Posterior cingulate gyrus (tissue), 11 donors: ENCODE measurements at regions not wholly inside any gene's neighbourhood (a gene's known extent, or its start where the extent isn't known, plus 50 kb on each side); places are given as distances from the start of the nearest gene placed in this dataset.
"Not testable (repeated sequence)": the region's sequence is repeated elsewhere in the genome, so short reads cannot be mapped to it uniquely, and the experiment has no call there.

Source experiments
- DNase-seq, 10 donors: peaks; one replicate each; pipeline versions ENCODE4 v3.0.0 to v3.0.0-alpha.2; 2020 to 2021; ENCODE audit warnings: mixed read lengths in 3 of 10
- intact Hi-C: fragments of 100-400 bp; cut with DNase I; formaldehyde crosslinking; loops from one replicate; pipeline ENCODE4 v1.15.1; 2023

DNA sequence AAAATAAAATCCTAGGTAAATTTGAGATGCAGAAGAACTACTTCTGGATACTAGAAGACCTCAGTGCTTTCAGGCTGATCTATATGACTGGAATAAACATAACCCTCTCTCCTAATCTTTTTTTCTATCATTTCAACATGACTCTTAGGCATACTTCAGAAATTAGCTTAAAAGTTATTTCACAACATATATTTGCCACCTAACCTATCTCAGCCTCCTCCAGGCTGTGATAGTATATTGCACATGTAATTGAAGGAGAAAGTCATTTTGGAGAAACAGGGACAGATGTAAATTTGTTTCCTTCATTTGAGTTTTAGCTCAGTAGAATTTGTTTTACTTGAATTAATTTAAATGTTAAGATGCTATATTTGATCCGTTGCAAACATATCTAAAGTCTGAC lies 1932.3 kb upstream of the CDH6 start:
- intact Hi-C loops, result no loop called here
- no peak for DNase-seq

DNA sequence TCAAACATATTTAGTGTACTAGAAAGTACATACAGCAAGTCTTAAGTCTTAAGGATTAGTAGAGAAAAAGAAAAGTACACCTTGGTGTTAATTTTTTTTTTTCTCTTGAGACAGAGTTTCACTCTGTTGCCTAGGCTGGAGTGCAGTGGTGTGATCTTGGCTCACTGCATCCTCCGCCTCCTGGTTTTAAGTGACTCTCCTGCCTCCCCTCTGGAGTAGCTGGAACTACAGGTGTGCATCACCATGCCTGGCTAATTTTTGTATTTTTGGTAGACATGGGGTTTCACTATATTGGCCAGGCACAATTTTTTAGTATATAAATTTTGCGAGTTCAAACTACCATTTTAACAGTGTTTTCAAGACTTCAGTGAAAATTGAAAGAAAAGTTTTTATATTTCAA lies 1941.1 kb upstream of the CDH6 start:
- no peak for DNase-seq
- intact Hi-C loops, result no loop called here

DNA sequence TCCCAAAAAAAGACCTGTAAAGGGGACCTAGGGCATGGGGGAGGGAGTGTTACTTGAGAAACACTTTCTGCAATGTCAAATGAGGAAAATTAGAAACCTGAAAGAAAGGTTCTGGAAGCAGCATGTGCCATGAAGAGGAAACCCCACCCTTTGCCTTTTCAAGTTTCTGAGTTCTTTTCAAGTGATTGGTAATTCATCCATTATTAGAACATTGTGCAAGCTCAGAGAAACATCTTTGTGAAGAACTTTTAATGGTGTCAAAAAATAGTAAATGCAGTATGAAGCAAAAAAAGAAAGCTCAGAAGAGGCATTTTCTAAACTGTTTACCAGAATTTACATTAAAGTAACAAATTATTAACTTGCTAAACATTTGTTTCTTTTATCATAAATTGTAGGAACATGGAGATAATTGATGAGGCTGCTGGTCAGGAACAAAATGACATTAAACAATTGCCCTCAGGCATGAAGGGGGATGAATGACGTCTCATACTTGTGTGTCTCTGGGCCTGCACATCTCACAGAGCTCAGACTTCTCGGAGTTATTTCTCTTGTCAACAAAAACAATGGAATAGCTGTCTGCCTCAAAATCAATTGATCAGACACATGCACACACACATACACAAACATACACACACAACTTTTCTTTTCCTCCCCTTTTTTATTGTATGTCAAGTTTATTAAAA lies 1946.0 kb upstream of the CDH6 start:
- intact Hi-C loops, result no loop called here
- no peak for DNase-seq

DNA sequence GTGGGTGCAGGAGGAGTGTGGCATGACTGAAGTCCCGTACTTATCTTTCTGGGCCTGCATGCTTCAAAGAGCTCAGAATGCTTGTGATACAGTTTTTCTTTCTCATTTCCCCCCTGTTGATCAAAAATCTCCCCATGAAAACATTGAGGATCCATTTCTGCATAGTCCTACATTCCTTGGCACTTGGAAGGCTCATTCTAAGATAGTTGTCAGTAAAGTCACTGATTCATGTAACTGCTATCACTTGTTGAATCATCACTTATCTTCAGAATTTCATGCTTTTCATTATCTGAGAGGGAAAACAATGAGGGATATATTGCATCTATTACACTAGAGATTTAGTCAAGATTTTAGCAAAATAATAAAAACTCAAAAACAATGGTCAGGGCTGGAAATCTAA lies 1953.1 kb upstream of the CDH6 start:
- no peak for DNase-seq
- intact Hi-C loops, result no loop called here

DNA sequence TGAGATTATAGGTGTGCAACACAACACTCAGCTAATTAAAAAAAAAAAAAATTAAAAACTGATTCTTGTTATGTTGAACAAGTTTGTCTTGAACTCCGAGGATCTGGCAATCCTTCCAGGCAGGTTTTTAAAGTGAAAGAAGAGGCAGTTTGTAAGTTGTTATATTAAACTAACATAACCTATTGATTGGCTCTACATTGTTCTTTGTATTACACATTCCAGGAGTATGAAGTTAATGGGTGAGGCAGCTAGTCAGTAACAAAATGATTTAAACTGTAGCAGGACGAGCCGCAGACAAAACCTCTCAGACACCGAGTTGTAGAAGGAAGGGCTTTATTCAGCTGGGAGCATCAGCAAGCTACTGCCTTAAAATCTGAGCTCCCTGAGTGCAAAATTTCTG lies 1953.9 kb upstream of the CDH6 start:
- intact Hi-C loops, result no loop called here
- DNase-seq, result no peak

DNA sequence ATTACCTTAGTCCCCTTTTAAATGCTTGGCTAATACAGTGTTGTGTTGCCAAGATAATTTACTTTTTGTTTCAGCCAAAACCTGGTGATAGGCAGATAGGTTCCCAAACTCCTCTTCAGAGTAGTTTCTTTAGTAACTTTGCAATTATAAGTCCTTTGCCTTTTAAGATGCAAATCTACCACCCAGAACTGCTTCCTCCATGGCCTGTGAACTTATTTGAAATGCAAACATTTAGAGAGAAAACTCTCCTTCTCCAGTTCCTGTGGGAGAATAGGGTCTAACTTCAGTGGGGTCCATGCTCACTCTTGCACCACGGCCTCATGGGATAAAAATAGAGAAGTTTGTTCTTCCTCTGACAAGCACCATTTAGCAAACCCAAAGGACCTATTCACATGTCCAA lies 1955.4 kb upstream of the CDH6 start:
- no peak for DNase-seq
- intact Hi-C loops, result no loop called here

DNA sequence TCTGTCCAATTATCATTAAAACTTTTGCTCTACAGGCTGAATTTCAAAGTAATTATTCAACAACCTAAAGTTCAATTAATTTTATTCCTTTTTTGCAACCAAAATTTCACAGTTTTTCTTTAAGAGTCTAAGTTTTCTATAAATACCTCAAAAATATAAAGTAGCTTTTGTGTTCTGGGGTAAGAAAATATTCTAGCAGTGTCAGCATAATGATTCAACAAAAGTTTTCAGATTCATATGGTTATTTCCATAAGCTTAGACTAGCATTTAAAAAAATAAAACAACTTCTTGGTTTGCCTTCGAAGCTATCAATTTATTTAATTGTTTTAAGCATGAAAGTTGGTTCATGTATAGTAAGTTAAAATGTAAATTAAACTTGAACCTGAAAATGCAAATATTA lies 1962.3 kb upstream of the CDH6 start:
- DNase-seq, result no peak
- intact Hi-C loops, result no loop called here

DNA sequence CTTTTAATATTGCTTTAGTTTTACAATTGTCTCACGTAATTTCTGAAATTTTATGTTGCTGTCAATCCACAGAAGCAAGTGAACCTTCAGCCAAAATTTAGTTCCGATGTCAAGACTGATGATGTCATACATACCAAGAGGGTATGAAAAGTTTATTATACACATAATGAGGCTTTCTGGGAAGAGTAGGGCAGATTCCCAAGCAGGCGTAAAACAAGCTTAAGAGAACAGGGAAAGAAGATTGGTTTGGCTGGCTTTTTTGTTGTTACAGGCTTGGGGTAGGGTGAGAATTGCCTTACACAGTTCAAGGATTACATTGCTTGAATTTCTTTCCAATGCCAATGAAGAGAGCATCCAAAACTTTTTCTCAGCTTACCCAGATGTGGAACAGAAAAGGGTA lies 1962.9 kb upstream of the CDH6 start:
- no peak for DNase-seq
- intact Hi-C loops, result no loop called here

DNA sequence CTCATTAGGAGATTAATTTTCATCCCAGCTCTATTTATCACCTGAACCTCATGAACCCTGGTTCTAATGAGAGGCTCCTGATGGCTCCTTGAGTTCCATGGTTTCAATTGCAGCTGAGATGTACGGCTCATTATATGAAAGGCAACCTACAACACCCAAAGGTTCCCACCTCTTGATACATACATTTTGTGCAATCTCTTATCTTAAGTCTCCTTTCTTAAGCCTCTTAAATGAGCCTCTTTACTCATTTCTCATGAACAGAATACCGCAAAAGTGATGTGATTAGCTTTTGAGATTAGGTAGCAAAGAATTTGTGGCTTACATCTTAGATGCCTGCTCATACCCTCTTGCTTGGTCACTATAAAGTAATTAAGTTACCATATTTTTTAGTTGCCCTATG lies 1964.0 kb upstream of the CDH6 start:
- intact Hi-C loops, result no loop called here
- no peak for DNase-seq

DNA sequence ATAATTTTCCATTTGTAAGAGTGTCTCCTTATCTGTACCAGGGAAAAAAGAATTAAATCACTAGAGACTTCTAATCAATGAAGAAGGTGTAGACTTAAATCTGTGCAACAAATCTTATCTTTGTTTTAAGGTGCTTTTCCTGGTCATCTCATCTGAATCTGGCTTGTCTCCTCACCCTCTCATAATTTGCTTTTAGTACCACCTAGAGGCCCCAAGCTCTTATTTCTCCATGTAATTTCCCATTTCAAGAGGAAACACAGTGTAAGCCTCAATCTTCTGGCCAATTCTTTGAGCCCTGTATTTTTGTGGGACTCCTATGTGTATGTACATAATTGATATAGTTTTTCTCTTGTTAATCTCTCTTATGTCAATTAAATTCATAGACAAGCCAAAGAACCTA lies 1975.3 kb upstream of the CDH6 start:
- intact Hi-C loops, result no loop called here
- DNase-seq, result no peak

DNA sequence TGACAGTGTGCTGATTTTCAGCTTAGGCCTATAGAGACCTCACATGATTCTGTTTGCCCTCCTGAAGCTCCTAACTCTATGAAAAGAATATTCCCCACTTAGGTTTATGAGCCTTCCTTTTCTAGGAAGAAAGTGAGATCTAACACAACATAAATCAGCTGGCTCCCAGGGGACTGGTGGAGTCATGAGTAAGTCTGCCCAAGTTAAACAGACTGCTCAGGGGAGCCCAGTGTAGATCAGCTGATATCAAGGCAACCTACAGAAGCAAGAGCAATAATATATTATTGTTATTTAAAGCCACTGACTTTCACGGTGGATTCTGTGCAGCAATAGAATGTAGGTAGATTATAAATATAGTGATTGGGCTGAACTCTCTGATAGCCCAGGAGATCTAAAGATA lies 1978.6 kb upstream of the CDH6 start:
- intact Hi-C loops, result no loop called here
- no peak for DNase-seq

DNA sequence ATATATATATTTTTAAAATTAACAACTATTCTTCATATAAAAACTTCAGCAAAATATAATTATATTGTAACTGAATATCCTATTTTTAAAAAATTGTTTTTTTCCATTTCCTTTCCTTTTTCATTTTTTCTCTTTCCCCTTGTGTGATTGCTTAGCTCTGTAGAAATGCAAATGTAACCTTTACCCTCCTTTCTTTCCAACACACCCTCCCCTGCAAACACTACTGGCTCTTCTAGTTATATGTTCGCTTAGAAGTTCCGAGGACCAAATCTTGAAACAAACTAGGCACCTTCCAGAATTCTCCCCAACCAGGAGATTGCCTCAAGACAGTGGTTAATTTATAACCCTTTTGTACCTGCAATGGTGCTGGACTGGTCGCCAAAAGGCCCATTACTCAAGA lies 1980.0 kb upstream of the CDH6 start:
- intact Hi-C loops, result no loop called here
- DNase-seq, result no peak

DNA sequence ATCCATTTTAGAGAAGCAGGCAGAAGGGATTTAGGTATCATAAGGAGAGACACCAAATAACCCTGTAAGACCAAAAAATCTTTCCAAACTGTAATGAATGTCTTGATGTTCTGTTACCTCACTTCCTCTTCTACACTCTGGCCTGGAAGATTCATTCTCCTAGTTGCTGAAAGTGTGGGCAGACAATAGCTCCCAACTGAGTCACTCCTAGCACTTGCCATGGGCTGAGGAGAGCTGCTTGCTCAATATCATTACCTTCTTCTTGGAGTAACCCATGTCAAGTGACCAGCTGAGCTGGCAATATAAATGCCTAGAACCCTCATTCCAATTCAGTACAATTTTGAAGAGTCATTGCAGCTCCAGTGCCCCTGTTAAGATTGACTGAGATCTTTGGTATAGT lies 1985.5 kb upstream of the CDH6 start:
- intact Hi-C loops, result no loop called here
- no peak for DNase-seq

DNA sequence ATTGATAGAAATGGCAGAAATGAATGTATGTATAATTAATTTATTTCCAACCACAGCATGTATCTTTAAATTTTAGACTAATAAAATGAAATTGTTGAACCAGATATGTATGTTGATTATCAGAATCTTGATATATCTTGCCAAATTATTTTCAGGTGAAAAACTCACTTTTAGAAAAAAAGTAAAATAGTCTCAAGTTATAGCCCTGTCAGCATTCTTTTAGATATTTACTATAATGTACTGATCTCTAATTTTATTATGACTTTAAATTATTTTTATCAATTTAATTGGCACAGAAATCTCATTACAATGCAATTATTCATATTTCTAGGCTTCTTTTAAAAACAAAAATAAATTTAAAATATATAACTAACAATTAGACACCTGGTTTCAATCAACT lies 1990.4 kb upstream of the CDH6 start:
- intact Hi-C loops, result no loop called here
- no peak for DNase-seq

DNA sequence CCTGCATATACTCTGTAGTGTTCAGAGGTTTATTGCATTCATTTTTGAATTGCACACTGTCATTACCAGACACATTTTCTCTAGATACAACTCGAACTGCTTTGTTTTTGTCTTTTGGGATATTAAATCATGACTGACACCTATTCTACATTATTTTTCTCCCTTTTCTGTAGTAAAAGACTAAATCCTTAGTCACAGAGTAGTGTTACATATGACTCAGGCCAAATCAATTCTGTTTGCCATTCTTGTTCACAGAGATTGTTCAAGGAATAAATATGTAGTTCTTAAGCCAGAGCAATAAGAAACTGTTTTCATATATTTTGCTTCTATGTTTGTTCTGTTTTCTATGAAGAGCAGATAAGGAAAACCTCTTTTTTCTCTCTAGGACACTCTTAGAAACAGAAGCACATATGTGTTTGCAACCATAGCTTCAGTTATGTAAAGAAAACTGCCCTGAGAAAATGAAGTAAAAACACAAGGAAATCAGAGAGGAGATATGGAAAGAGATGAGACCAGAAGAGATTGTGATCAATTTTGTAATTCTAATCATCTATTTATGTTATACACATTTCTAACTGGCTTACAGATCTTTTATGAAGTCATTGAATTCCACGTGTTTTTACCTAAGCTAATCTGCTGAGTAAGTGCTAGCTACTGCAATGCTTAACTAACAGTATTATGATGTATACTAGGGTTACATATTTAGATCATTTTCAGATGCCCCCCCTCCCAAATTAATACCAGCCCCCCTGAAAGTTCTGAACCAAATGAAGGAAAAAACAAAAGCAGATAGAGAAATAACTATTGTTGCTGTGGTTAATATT lies 1995.6 kb upstream of the CDH6 start:
- intact Hi-C loops, result no loop called here
- no peak for DNase-seq

DNA sequence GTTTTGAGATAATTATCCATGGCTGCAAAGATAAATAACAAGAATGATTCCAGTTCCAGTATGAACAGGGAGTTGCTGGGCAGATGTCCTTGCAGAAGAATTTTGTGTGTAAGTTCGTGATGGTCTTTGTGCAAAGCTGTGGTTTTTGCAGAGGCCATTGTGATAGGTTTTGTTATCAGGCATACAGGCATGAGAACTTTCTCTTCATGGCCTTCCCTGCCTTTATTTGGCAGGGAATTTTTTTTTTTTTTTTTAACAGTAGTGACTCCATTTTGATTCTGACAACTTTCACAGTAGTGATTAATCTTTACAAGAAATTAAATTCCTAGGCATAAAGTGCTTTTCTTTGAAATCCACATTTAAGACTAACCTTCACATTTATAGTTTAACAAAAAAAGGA lies 1999.5 kb upstream of the CDH6 start:
- no peak for DNase-seq
- intact Hi-C loops, result no loop called here

DNA sequence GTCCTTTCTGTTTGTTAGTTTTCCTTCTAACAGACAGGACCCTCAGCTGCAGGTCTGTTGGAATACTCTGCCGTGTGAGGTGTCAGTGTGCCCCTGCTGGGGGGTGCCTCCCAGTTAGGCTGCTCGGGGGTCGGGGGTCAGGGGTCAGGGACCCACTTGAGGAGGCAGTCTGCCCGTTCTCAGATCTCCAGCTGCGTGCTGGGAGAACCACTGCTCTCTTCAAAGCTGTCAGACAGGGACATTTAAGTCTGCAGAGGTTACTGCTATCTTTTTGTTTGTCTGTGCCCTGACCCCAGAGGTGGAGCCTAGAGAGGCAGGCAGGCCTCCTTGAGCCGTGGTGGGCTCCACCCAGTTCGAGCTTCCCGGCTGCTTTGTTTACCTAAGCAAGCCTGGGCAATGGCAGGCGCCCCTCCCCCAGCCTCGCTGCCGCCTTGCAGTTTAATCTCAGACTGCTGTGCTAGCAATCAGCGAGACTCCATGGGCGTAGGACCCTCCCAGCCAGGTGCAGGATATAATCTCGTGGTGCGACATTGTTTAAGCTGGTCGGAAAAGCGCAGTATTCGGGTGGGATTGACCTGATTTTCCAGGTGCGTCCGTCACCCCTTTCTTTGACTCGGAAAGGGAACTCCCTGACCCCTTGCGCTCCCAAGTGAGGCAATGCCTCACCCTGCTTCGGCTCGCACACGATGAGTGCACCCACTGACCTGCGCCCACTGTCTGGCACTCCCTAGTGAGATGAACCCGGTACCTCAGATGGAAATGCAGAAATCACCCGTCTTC lies 2002.0 kb upstream of the CDH6 start:
- intact Hi-C loops, result not testable (repeated sequence)
- peak in 2 of 10 donors; percentile 28 to 60 for DNase-seq

DNA sequence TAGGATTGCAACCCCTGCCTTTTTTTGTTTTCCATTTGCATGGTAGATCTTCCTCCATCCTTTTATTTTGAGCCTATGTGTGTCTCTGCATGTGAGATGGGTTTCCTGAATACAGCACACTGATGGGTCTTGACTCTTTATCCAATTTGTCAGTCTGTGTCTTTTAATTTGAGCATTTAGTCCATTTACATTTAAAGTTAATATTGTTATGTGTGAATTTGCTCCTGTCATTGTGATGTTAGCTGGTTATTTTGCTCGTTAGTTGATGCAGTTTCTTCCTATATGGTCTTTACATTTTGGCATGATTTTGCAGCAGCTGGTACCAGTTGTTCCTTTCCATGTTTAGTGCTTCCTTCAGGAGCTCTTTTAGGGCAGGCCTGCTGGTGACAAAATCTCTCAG lies 2003.1 kb upstream of the CDH6 start:
- intact Hi-C loops, DNase-seq: not testable (repeated sequence)

DNA sequence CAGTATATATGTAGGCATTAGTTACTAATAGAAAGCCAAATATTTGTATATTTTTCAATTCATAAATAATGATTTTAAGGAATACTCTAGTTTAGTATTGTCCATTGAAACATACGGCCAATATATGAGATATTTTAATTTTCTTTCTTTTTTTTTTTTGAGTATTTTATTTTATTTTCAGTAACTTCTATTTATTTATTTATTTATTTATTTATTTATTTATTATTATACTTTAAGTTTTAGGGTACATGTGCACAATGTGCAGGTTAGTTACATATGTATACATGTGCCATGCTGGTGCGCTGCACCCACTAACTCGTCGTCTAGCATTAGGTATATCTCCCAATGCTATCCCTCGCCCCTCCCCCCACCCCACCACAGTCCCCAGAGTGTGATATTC lies 2007.1 kb upstream of the CDH6 start:
- intact Hi-C loops, DNase-seq: not testable (repeated sequence)

DNA sequence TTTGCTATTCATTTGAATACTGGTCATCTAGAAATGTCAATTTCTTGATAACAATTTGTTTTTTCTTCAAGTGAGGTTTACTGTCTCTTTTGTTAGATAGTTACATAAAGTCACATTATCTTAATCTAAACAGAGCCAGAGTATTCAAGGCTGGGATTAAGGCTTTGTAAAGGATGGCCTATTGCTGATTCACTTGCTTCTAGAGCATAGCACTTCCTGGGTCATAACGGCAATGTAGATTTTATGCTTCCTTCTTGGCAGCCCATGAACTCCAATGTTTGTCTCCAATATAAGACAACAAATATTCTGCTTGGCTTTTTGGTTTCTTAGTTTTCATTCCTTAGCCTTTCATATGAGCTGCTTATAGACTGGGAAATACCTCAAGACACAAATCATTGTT lies 2007.9 kb upstream of the CDH6 start:
- intact Hi-C loops, result no loop called here
- no peak for DNase-seq

DNA sequence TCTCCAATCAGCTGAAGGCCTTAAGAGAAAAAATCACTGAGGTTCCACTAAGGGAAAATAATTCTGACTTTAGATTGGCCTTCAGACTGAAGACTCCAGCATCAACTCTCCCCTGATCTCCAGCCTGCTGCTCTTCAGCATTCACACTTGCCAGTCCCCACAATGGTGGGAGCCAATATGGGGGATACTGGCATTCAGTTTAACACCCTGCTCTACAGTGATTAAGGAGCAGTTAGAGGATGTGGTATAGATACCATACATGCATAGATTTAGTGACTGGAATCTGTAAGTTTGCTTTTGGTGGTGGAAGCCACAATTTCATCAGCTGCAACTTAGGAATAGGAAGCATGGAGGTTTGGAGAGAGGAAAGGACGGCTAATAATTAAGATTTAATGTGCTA lies 2017.7 kb upstream of the CDH6 start:
- intact Hi-C loops, result no loop called here
- DNase-seq, result peak in 1 of 10 donors; percentile 11

DNA sequence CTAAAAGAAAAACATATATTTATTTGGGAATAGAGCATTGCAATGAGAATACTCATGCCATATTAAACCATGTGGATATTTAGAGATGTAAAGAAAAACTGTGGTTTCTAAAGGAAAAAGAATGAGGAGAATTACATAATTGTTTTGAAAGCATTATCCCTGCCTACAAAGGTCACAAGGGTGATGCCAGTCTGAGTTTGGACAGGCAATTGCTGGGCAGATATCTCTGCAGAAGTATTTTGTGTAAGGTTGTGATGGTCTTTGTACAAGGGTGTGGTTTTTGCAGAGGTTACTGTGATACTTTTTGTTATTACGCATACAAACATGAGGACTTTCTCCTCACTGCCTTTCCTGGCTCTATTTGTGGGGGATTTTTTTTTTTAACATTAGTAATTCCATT lies 2022.9 kb upstream of the CDH6 start:
- no peak for DNase-seq
- intact Hi-C loops, result no loop called here
